Esophagus (tissue), 2 donors: ENCODE measurements at regions not wholly inside any gene's neighbourhood (a gene's known extent, or its start where the extent isn't known, plus 50 kb on each side); places are given as distances from the start of the nearest gene placed in this dataset.

ENCODE experiments used
- H3K27ac ChIP-seq, 2 donors: one replicate each; pipeline ENCODE4 v1.5.1; 2013; ENCODE audit warnings: low read depth in 2 of 2, mild to moderate bottlenecking in 2 of 2, inconsistent platforms in 1 of 2, low read length in 1 of 2, moderate library complexity in 1 of 2
- H3K27me3 ChIP-seq, 2 donors: one replicate each; pipeline ENCODE4 v1.6.1; 2013; ENCODE audit warnings: low read length in 2 of 2, control low read depth in 1 of 2, mild to moderate bottlenecking in 1 of 2; ENCODE audit not compliant: insufficient read depth in 2 of 2, control insufficient read depth in 1 of 2
- H3K36me3 ChIP-seq, 2 donors: one replicate each; pipeline ENCODE4 v1.6.1; 2013; ENCODE audit warnings: low read length in 1 of 2; ENCODE audit not compliant: control insufficient read depth in 2 of 2, insufficient read depth in 2 of 2
- H3K4me1 ChIP-seq, 2 donors: one replicate each; pipeline ENCODE4 v1.6.1; 2013; ENCODE audit warnings: low read length in 1 of 2; ENCODE audit not compliant: control insufficient read depth in 2 of 2, insufficient read depth in 2 of 2
- H3K4me3 ChIP-seq, 2 donors: one replicate each; pipeline ENCODE4 v1.5.1; 2013; ENCODE audit warnings: low read length in 2 of 2, mild to moderate bottlenecking in 2 of 2, low read depth in 1 of 2, moderate library complexity in 1 of 2
- H3K9me3 ChIP-seq, 2 donors: one replicate each; pipeline ENCODE4 v1.6.1; 2013; ENCODE audit warnings: mild to moderate bottlenecking in 2 of 2, low read depth in 1 of 2, low read length in 1 of 2, moderate library complexity in 1 of 2; ENCODE audit not compliant: control insufficient read depth in 2 of 2, insufficient read depth in 1 of 2
- WGBS, 2 donors: extraction: QIAGEN DNeasy Blood & Tissue Kit; methylation state at CpG; one replicate each; pipeline ENCODE4 v1.1.7; 2013; 5-methylcytosine and 5-hydroxymethylcytosine counted together
- donor health status: healthy with polysubstance abuse.
- donor health status: Bipolar disorder and iron deficiency.

DNA sequence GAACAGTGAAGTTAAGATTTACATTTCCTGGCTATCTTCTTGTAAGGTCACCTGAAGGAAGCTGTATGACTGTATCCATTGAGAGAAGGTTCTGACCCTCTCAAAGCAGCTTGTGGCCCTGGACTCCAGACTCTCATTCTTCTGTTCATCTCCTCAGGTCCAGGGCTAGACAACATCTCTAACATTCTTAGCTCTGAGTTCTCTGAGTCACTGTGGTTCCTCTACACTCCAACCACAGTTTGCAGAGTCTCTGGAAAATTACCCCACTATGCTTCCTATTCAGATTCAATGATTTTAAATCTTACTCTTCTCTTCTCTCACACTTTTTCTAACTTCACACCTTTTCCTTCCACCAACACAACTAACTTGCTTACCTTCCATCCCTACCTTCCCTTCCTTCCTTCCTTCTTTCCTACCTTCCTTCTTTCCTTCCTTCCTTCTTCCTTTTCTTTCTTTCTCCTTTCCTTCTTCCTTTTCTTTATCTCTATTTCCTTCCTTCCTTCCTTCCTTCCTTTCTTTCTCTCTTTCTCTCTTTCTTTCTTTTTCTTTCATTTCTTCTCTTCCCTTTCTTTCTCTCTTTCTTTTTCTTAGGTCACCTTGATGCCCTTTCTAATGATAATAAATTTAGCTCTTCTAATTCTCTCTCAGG, 824.3 kb upstream of the ZEB2 start:
- Histone ChIP-seq H3K27ac (no peak overlapping the region), H3K4me1 (no peaks in the 10 kb centered on the region), H3K4me3 (no peak overlapping the region), H3K27me3 (no peaks in the 10 kb centered on the region), H3K36me3 (no peaks in the 10 kb centered on the region), H3K9me3 (no peaks in the 10 kb centered on the region)

DNA sequence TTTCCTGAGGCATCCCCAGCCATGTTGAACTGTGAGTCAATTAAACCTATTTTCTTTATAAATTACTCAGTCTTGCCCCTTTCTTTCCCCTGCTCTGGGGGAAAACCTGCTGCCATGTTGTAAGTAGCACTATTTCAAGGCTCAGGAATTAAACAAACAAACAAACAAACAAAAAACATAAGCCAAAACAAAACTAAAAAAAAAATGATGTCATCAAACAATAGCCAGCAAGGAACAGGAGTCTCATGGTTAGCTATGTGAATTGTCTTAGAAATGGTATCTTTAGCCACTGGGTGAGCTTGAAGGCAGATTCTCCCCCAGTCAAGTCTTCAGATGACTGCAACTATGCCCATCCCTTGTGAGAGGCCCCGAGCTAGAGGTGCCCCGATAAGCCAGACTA, 823.4 kb upstream of the ZEB2 start:
- 54 to 68% methylated on average over 2 of the region's 2 CpGs for WGBS, 2 donors
- no peaks in the 10 kb centered on the region for H3K9me3 ChIP-seq

DNA sequence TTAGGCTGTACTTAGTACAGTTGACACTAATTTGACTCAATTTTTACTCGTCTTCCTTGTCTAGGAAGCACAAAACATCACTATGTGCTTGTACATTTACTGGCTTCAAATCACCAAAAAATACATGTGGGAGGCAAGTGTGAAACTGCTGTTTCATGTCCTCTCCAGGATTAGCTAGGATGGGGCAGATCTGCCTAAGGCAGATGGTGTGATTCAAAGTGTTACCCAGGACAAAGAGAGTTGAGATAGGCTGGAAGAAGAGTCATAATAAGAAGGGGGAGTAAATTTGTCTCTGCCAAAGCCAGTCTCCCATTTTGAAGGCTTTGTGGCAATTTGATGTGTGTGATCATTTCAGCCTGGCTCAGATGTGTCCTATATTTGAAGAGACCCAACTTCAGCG, 821.6 kb upstream of the ZEB2 start:
- 77 to 83% methylated on average over 2 of the region's 2 CpGs for WGBS, 2 donors

More for the DNA sequence above, 823.4 kb upstream of the ZEB2 start:
- Histone ChIP-seq H3K4me1 (no peaks in the 10 kb centered on the region), H3K27me3 (no peaks in the 10 kb centered on the region), H3K4me3 (no peak overlapping the region), H3K36me3 (no peaks in the 10 kb centered on the region), H3K27ac (no peak overlapping the region)

GRCh38 chr2:145339646-145340045, 819.7 kb upstream of the ZEB2 start:
- no peaks in the 10 kb centered on the region for H3K9me3 ChIP-seq
- no peaks in the 10 kb centered on the region for H3K4me1 ChIP-seq
- 61 to 71% methylated on average over 3 of the region's 3 CpGs for WGBS, 2 donors
- no peaks in the 10 kb centered on the region for H3K36me3 ChIP-seq
- no peak overlapping the region for H3K27ac ChIP-seq
- H3K27me3 ChIP-seq: no peaks in the 10 kb centered on the region
- H3K4me3 ChIP-seq: no peak overlapping the region

More for the DNA sequence above, 821.6 kb upstream of the ZEB2 start:
- Histone ChIP-seq H3K27ac (no peak overlapping the region), H3K27me3 (no peaks in the 10 kb centered on the region), H3K36me3 (no peaks in the 10 kb centered on the region), H3K4me1 (no peaks in the 10 kb centered on the region), H3K9me3 (no peaks in the 10 kb centered on the region), H3K4me3 (no peak overlapping the region)

GRCh38 chr2:145332210-145332898, 812.4 kb upstream of the ZEB2 start:
- Histone ChIP-seq H3K9me3 (no peaks in the 10 kb centered on the region), H3K27ac (no peak overlapping the region), H3K4me3 (no peak overlapping the region), H3K4me1 (no peaks in the 10 kb centered on the region), H3K27me3 (no peaks in the 10 kb centered on the region), H3K36me3 (no peaks in the 10 kb centered on the region)
- WGBS, 2 donors: 86 to 90% methylated on average over 7 of the region's 7 CpGs

- no peaks in the 10 kb centered on the region for H3K4me1 ChIP-seq
- no peaks in the 10 kb centered on the region for H3K36me3 ChIP-seq
- no peak overlapping the region for H3K27ac ChIP-seq
- H3K9me3 ChIP-seq: no peaks in the 10 kb centered on the region
- H3K4me3 ChIP-seq: no peak overlapping the region
- no peaks in the 10 kb centered on the region for H3K27me3 ChIP-seq
- WGBS, 2 donors: 58 to 68% methylated on average over 1 of the region's 1 CpG
These were observed 810.1 kb upstream of the ZEB2 start for GRCh38 chr2:145329971-145330370.

DNA sequence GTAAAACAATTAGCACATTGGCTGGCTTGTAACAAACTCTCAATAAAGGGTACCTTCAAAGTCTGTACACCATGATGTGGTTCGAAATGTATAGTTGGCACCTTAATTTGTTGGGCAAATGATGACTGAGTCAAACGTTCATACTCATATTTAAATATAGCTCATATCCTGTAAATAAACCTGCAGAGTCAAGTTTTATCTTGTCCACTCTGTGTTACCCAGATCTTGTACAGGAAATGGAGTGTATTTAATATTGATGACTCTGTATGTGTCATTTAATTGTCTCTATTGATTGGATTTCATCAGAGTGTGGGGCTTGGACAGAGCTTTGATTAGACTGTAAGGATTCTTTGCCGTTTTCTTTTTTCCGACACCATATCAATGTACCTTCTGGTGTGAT, 805.6 kb upstream of the ZEB2 start:
- H3K27ac ChIP-seq: no peak overlapping the region
- H3K27me3 ChIP-seq: no peaks in the 10 kb centered on the region
- H3K4me1 ChIP-seq: no peaks in the 10 kb centered on the region
- 62 to 66% methylated on average over 4 of the region's 4 CpGs for WGBS, 2 donors
- H3K36me3 ChIP-seq: no peaks in the 10 kb centered on the region
- H3K4me3 ChIP-seq: no peak overlapping the region
- no peaks in the 10 kb centered on the region for H3K9me3 ChIP-seq

DNA sequence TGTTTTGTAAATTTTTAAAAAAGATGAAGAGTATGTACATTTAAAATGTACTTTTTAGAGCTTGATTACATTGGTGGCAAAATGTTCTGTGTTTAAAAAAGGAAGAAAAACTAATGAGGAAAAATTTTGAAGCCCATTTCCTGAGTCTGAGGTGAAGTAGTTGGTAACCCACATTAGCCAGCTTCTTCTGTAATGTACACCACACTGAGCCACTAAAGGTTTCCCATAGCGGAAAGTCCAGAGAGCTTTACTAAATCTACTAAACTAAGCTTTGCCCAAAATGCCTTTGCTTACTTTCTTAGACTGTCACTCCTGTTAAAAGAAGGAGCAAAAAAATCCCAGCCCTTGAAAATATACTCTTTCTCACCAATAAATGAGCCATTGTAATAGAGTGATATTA, 804.8 kb upstream of the ZEB2 start:
- Histone ChIP-seq H3K4me3 (no peak overlapping the region), H3K9me3 (no peaks in the 10 kb centered on the region), H3K4me1 (no peaks in the 10 kb centered on the region), H3K27ac (no peak overlapping the region), H3K36me3 (no peaks in the 10 kb centered on the region), H3K27me3 (no peaks in the 10 kb centered on the region)
- 84 to 90% methylated on average over 1 of the region's 1 CpG for WGBS, 2 donors

GRCh38 chr2:145323512-145323911, 803.6 kb upstream of the ZEB2 start:
- no peaks in the 10 kb centered on the region for H3K4me1 ChIP-seq
- H3K27me3 ChIP-seq: no peaks in the 10 kb centered on the region
- H3K4me3 ChIP-seq: no peak overlapping the region
- no peak overlapping the region for H3K27ac ChIP-seq
- no peaks in the 10 kb centered on the region for H3K9me3 ChIP-seq
- WGBS, 2 donors: 53 to 72% methylated on average over 2 of the region's 2 CpGs
- no peaks in the 10 kb centered on the region for H3K36me3 ChIP-seq

DNA sequence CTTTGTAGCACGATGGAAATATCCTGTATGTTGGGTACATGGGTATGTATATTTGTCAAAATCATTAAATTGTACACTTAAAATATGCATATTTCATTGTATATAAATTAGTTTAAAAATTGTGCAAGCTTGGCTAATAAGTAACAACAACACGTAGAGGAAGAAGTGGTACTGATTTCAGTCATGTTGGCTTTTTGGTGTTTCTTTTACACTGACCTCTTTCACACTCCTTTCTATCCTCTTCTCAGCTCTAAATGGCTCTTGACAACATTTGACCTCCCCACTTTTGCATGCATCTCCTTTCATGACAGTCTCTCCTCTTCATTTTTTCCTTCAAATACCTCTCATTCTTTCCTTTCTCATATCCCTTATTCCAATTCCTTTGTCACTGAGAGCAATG, 801.4 kb upstream of the ZEB2 start:
- H3K4me3 ChIP-seq: no peak overlapping the region
- no peaks in the 10 kb centered on the region for H3K27me3 ChIP-seq
- no peaks in the 10 kb centered on the region for H3K9me3 ChIP-seq
- WGBS, 2 donors: 77 to 86% methylated on average over 2 of the region's 2 CpGs
- no peak overlapping the region for H3K27ac ChIP-seq
- no peaks in the 10 kb centered on the region for H3K36me3 ChIP-seq
- no peaks in the 10 kb centered on the region for H3K4me1 ChIP-seq
